Transverse colon (tissue), 4 donors: ENCODE measurements at regions not wholly inside any gene's neighbourhood (a gene's known extent, or its start where the extent isn't known, plus 50 kb on each side); places are given as distances from the start of the nearest gene placed in this dataset.

ENCODE experiments used
- DNase-seq: peaks from one replicate; pipeline ENCODE4 v3.0.0-alpha.2; 2019
- H3K27ac ChIP-seq, 4 donors: fragments of 200-600 bp; sonication (generic); 2 replicates each; pipeline ENCODE4 v1.5.1; 2016 to 2018; ENCODE audit warnings: inconsistent platforms in 4 of 4
- H3K27me3 ChIP-seq: fragments of 200-600 bp; sonication (generic); 2 replicates; pipeline ENCODE4 v1.5.1; 2017; ENCODE audit warnings: inconsistent platforms
- H3K36me3 ChIP-seq, 4 donors: fragments of 200-600 bp; sonication (generic); 2 replicates each; pipeline ENCODE4 v1.5.1; 2017 to 2019; ENCODE audit warnings: inconsistent platforms in 4 of 4
- H3K4me1 ChIP-seq, 4 donors: fragments of 200-600 bp; sonication (generic); 2 replicates each; pipeline ENCODE4 v1.5.1; 2017 to 2020; ENCODE audit warnings: inconsistent platforms in 4 of 4
- H3K4me3 ChIP-seq, 4 donors: fragments of 200-600 bp; sonication (generic); 1 replicate in 1 of 4; 2 replicates in 3 of 4; pipeline versions ENCODE4 v1.5.1 to v1.6.1; 2017 to 2019; ENCODE audit warnings: inconsistent platforms in 4 of 4
- H3K9me3 ChIP-seq, 2 donors: fragments of 200-600 bp; sonication (generic); 2 replicates each; pipeline ENCODE4 v1.5.1; 2017 to 2019; ENCODE audit warnings: inconsistent platforms in 2 of 2
- EP300 ChIP-seq: sonication (generic); formaldehyde crosslinking; IDR thresholded peaks from one replicate; pipeline ENCODE4 v1.6.1; 2017; ENCODE audit warnings: antibody characterized with exemption, low read depth
- POLR2A ChIP-seq: fragments of 450-650 bp; IDR thresholded peaks from one replicate; pipeline ENCODE4 v1.6.1; 2016; ENCODE audit warnings: antibody characterized with exemption, mild to moderate bottlenecking, moderate library complexity
- POLR2AphosphoS5 ChIP-seq, 3 donors: sonication (generic); formaldehyde crosslinking; IDR thresholded peaks; one replicate each; pipeline ENCODE4 v1.6.1; 2016; ENCODE audit warnings: antibody characterized with exemption in 3 of 3
- WGBS, 2 donors: methylation state at CpG; one replicate each; pipeline ENCODE4 v1.1.5; 2018; ENCODE audit warnings: low coverage in 1 of 2; 5-methylcytosine and 5-hydroxymethylcytosine counted together
- in situ Hi-C, 4 donors: fragments of 200-750 bp; cut with MboI; loops; one replicate each; pipeline versions ENCODE4 v1.15.0 to v1.15.1; 2017; ENCODE audit warnings: low sequenced_read_pairs in 3 of 4, low pct_ligation_motif_present in 1 of 4, low pct_unique_long_range_greater_than_20kb in 1 of 4
- intact Hi-C: fragments of 100-400 bp; cut with DNase I; formaldehyde crosslinking; loops from one replicate; pipeline ENCODE4 v1.15.1; 2023; ENCODE audit warnings: low total_unique reads
- TF ChIP-seq, protein P1 (sequence below), 5 experiments: fragments of 200-600 bp in 3 of 5; fragments of 450-650 bp in 2 of 5; sonication (generic) in 3 of 5; IDR thresholded peaks; 1 replicate in 2 of 5; 2 replicates in 3 of 5; pipeline ENCODE4 v1.5.1; 2016 to 2017; ENCODE audit warnings: antibody characterized with exemption in 5 of 5, inconsistent platforms in 3 of 5, mild to moderate bottlenecking in 2 of 5, moderate library complexity in 1 of 5

DNA sequence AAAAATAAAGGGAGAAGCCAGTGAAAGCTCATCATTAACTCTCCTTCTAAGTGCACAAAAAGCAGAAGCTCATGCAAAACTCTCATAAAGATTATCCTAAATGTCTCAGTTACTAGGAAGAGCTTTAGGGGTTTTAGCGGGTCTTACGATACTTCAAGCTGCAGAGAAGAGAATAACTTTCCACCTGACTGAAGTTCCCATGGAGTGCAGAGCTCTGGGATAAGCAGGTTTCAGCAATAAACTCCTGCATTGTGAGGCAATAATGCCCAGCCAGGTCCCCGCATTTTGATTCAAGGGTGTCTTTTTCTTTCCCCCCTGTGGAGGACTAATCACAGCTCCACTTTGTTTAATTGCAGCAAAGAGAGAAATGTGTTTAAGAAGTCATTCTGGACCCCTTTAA is 241.9 kb upstream of the SP8 start:
- WGBS, 2 donors, result 38 to 40% methylated on average over 3 of the region's 3 CpGs
- DNase-seq, result no peak
- intact Hi-C loops (no loop called here), in situ Hi-C loops (no loop called here)
- TF ChIP-seq POLR2A, result no peak
- TF ChIP-seq EP300, result no peak
- TF ChIP-seq POLR2AphosphoS5 (IDR thresholded peaks at IDR 0.05), result no peak
- TF ChIP-seq, protein P1, sequence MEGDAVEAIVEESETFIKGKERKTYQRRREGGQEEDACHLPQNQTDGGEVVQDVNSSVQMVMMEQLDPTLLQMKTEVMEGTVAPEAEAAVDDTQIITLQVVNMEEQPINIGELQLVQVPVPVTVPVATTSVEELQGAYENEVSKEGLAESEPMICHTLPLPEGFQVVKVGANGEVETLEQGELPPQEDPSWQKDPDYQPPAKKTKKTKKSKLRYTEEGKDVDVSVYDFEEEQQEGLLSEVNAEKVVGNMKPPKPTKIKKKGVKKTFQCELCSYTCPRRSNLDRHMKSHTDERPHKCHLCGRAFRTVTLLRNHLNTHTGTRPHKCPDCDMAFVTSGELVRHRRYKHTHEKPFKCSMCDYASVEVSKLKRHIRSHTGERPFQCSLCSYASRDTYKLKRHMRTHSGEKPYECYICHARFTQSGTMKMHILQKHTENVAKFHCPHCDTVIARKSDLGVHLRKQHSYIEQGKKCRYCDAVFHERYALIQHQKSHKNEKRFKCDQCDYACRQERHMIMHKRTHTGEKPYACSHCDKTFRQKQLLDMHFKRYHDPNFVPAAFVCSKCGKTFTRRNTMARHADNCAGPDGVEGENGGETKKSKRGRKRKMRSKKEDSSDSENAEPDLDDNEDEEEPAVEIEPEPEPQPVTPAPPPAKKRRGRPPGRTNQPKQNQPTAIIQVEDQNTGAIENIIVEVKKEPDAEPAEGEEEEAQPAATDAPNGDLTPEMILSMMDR (IDR thresholded peaks at IDR 0.05), result no peak
- Histone ChIP-seq H3K27me3 (no peaks in the 10 kb centered on the region), H3K4me3 (no peak overlapping the region), H3K4me1 (peaks cover 0 to 13% (median 6%) of the 10 kb centered on the region in 4 donors), H3K9me3 (no peaks in the 10 kb centered on the region), H3K36me3 (no peaks in the 10 kb centered on the region), H3K27ac (no peak overlapping the region)

GRCh38 chr7:21029006-21029405 is 242.3 kb upstream of the SP8 start:
- intact Hi-C loops (no loop called here), in situ Hi-C loops (no loop called here)
- no peak for DNase-seq
- H3K36me3 ChIP-seq, result no peaks in the 10 kb centered on the region
- H3K4me3 ChIP-seq, result no peak overlapping the region
- WGBS, 2 donors, result 52 to 62% methylated on average over 6 of the region's 6 CpGs
- H3K4me1 ChIP-seq, result peaks cover 0 to 13% (median 6%) of the 10 kb centered on the region in 4 donors
- H3K27me3 ChIP-seq, result no peaks in the 10 kb centered on the region
- no peak overlapping the region for H3K27ac ChIP-seq
- H3K9me3 ChIP-seq, result no peaks in the 10 kb centered on the region
- TF ChIP-seq, protein P1 (IDR thresholded peaks at IDR 0.05), result no peak
- TF ChIP-seq EP300, result no peak
- TF ChIP-seq POLR2AphosphoS5 (IDR thresholded peaks at IDR 0.05), result no peak
- no peak for TF ChIP-seq POLR2A

DNA sequence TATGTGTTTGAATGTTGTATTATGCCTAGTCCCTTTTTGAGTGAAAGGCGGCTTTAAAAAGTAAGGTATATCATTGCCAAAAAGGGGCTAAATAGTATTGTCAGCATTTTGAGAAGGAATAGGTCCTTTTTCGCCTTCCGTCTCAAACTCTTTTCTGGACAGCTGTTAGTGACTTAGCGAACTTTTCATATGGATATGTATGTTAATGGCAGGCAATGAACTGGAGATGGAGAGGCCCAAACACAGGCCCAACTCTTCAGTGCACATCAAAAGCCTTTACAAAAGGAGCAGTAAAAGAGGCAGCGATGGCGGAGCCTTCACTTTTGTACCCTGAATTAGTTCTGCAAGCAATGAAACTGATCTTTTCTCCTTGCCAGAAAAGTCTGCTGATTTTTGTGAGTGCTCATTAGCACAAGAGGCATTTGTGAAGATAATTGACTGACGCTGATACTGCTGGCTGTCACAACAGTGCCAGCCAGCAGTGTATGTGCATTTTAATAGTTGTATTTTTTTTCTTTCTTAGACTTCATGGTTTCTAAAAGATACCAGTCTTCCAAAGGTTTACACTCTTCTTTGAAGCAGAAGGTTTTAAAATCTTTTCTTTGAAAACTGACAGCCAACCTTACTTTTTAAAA is 243.7 kb upstream of the SP8 start:
- TF ChIP-seq, protein P1 (IDR thresholded peaks at IDR 0.05), result no peak
- TF ChIP-seq EP300 (no peak), POLR2A (no peak), POLR2AphosphoS5 (IDR thresholded peaks at IDR 0.05) (no peak)
- intact Hi-C loops (no loop called here), in situ Hi-C loops (no loop called here)
- no peaks in the 10 kb centered on the region for H3K27me3 ChIP-seq
- no peak overlapping the region for H3K27ac ChIP-seq
- no peak overlapping the region for H3K4me3 ChIP-seq
- no peak for DNase-seq
- WGBS, 2 donors, result 86 to 94% methylated on average over 7 of the region's 7 CpGs
- H3K36me3 ChIP-seq, result no peaks in the 10 kb centered on the region
- H3K9me3 ChIP-seq, result no peaks in the 10 kb centered on the region
- peaks cover 0 to 13% (median 6%) of the 10 kb centered on the region in 4 donors for H3K4me1 ChIP-seq

GRCh38 chr7:21041252-21041651 is 254.6 kb upstream of the SP8 start:
- TF ChIP-seq, protein P1 (IDR thresholded peaks at IDR 0.05), result no peak
- TF ChIP-seq POLR2A, result no peak
- TF ChIP-seq POLR2AphosphoS5 (IDR thresholded peaks at IDR 0.05), result no peak
- TF ChIP-seq EP300, result no peak
- in situ Hi-C loops (no loop called here), intact Hi-C loops (no loop called here)
- Histone ChIP-seq H3K4me1 (no peaks in the 10 kb centered on the region), H3K4me3 (no peak overlapping the region), H3K36me3 (no peaks in the 10 kb centered on the region), H3K27ac (no peak overlapping the region), H3K9me3 (no peaks in the 10 kb centered on the region), H3K27me3 (no peaks in the 10 kb centered on the region)
- 89 to 100% methylated on average over 2 of the region's 2 CpGs for WGBS, 2 donors
- no peak for DNase-seq
